Endothelial cell of umbilical vein (primary cell): ENCODE measurements at regions not wholly inside any gene's neighbourhood (a gene's known extent, or its start where the extent isn't known, plus 50 kb on each side); places are given as distances from the start of the nearest gene placed in this dataset.

Source experiments
- BruUV-seq: library from RNA; stranded (reverse); fragments of 400-500 nt; replicated peaks from 2 replicates; lab custom pipeline; 2021; lab: Mats Ljungman, UMichigan
- CTCF ChIA-PET: fragments of 300-600, 350-600 bp; sonication (Branson Sonifier 250); formaldehyde crosslinking; loops from one replicate; lab custom pipeline; 2021; ENCODE audit warnings: antibody characterized with exemption, inconsistent platforms; lab: Charles Lee
- POLR2A ChIA-PET: fragments of 300-600, 350-600 bp; sonication (Branson Sonifier 250); formaldehyde crosslinking; loops from one replicate; lab custom pipeline; 2021; ENCODE audit warnings: antibody characterized with exemption, inconsistent platforms; lab: Charles Lee
- DNase-seq: peaks from one replicate; pipeline ENCODE4 v3.0.0-alpha.2; 2011; ENCODE audit warnings: low read depth, low spot score
- FAIRE-seq: peaks from 2 replicates; lab custom pipeline; 2011; peaks lifted over from hg19 to GRCh38; lab: Jason Lieb, UNC
- H2AFZ ChIP-seq: 2 replicates; pipeline ENCODE4 v1.6.0; 2012; ENCODE audit warnings: low read depth, low read length, control low read depth, inconsistent platforms
- H3K27ac ChIP-seq: 2 replicates; pipeline ENCODE4 v1.5.1; 2011; ENCODE audit warnings: low read depth, mild to moderate bottlenecking, control low read depth, low read length, moderate library complexity; ENCODE audit not compliant: insufficient read depth
- H3K27me3 ChIP-seq, 2 experiments: 2 replicates each; pipeline versions ENCODE4 v1.6.0 to v1.6.1; 2011; ENCODE audit warnings: low read length in 2 of 2, mixed read lengths in 1 of 2; ENCODE audit not compliant: control insufficient read depth in 2 of 2, insufficient read depth in 2 of 2
- H3K36me3 ChIP-seq, 2 experiments: 2 replicates in 1 of 2; 3 replicates in 1 of 2; pipeline ENCODE4 v1.5.1; 2011; ENCODE audit warnings: low read length in 2 of 2, mild to moderate bottlenecking in 1 of 2, moderate library complexity in 1 of 2; ENCODE audit not compliant: control insufficient read depth in 2 of 2, insufficient read depth in 2 of 2; ENCODE audit errors: extremely low read depth in 1 of 2
- H3K4me1 ChIP-seq: 3 replicates; pipeline ENCODE4 v1.5.1; 2011; ENCODE audit warnings: mild to moderate bottlenecking, low read length; ENCODE audit not compliant: control insufficient read depth, insufficient read depth; ENCODE audit errors: extremely low read depth
- H3K4me2 ChIP-seq: 2 replicates; pipeline ENCODE4 v1.6.1; 2011; ENCODE audit warnings: low read length, control low read depth, mixed read lengths; ENCODE audit not compliant: insufficient read depth
- H3K4me3 ChIP-seq, 3 experiments: fragments of 200-600 bp in 1 of 3; sonication (generic), shearing (Covaris generic) in 1 of 3; replicated peaks in 1 of 3; 2 replicates each; pipeline ENCODE4 v1.5.1; 2011 to 2016; ENCODE audit warnings: control low read depth in 3 of 3, low read length in 3 of 3, mild to moderate bottlenecking in 2 of 3, inconsistent platforms in 1 of 3, low read depth in 1 of 3, moderate library complexity in 1 of 3; ENCODE audit not compliant: insufficient read depth in 1 of 3
- H3K79me2 ChIP-seq: 2 replicates; pipeline ENCODE4 v1.6.0; 2012; ENCODE audit warnings: low read length, inconsistent platforms; ENCODE audit not compliant: control insufficient read depth, insufficient read depth
- H3K9ac ChIP-seq: replicated peaks from 2 replicates; pipeline ENCODE3; 2011; ENCODE audit warnings: low read length, control low read depth; ENCODE audit not compliant: insufficient read depth; ENCODE audit errors: extremely low read depth
- H3K9me1 ChIP-seq: replicated peaks from 3 replicates; pipeline ENCODE4 v1.6.0; 2011; ENCODE audit warnings: mild to moderate bottlenecking, low read length; ENCODE audit not compliant: control insufficient read depth, insufficient read depth; ENCODE audit errors: extremely low read depth
- H3K9me3 ChIP-seq: replicated peaks from 2 replicates; pipeline ENCODE4 v1.5.1; 2012; ENCODE audit warnings: low read length, inconsistent platforms; ENCODE audit not compliant: control insufficient read depth, insufficient read depth
- H4K20me1 ChIP-seq: replicated peaks from 2 replicates; pipeline ENCODE3; 2011; ENCODE audit warnings: mild to moderate bottlenecking, low read length; ENCODE audit not compliant: control insufficient read depth, insufficient read depth; ENCODE audit errors: extremely low read depth
- EZH2 ChIP-seq: IDR thresholded peaks from 2 replicates; pipeline ENCODE4 v1.6.1; 2012; ENCODE audit warnings: borderline replicate concordance, low read depth, mild to moderate bottlenecking, moderate library complexity, low read length, inconsistent platforms; ENCODE audit not compliant: severe bottlenecking
- FOS ChIP-seq: IDR thresholded peaks from 2 replicates; pipeline ENCODE4 v1.6.1; 2011; ENCODE audit warnings: mild to moderate bottlenecking, low read length, moderate library complexity, borderline replicate concordance; ENCODE audit not compliant: insufficient read depth
- GATA2 ChIP-seq: IDR thresholded peaks from 2 replicates; pipeline ENCODE4 v1.7.0; 2011; ENCODE audit warnings: low read depth, mild to moderate bottlenecking, moderate library complexity, mixed read lengths, low read length; ENCODE audit not compliant: insufficient read length, insufficient read depth
- JUN ChIP-seq: IDR thresholded peaks from 2 replicates; pipeline ENCODE4 v1.6.1; 2011; ENCODE audit warnings: borderline replicate concordance, low read depth; ENCODE audit not compliant: insufficient read length, insufficient read depth
- MYC ChIP-seq: IDR thresholded peaks from one replicate; pipeline ENCODE4 v1.6.1; 2011; ENCODE audit warnings: mild to moderate bottlenecking, low read depth, low read length
- POLR2A ChIP-seq: IDR thresholded peaks from 2 replicates; pipeline ENCODE4 v1.6.1; 2012; ENCODE audit warnings: low read depth, mild to moderate bottlenecking, control low read depth, low read length
- POLR2AphosphoS5 ChIP-seq: IDR thresholded peaks from 2 replicates; pipeline ENCODE4 v1.6.1; 2012; ENCODE audit warnings: low read depth, mild to moderate bottlenecking, control low read depth, low read length, moderate library complexity; ENCODE audit not compliant: insufficient read depth
- dilution Hi-C: fragments of 300-500 bp; cut with MboI; formaldehyde crosslinking; loops from one replicate; pipeline ENCODE4 v1.15.0; 2019; ENCODE audit warnings: low sequenced_read_pairs; ENCODE audit not compliant: extremely low pct_ligation_motif_present
- intact Hi-C: fragments of 100-400 bp; cut with micrococcal nuclease; formaldehyde crosslinking; loops from one replicate; pipeline ENCODE4 v1.10.0; 2022
- TF ChIP-seq, protein P1 (sequence below): IDR thresholded peaks from 2 replicates; pipeline ENCODE4 v1.6.1; 2011; ENCODE audit not compliant: insufficient read depth, insufficient read length
- TF ChIP-seq, protein P2 (sequence below), 2 donors: IDR thresholded peaks; 1 replicate in 1 of 2; 2 replicates in 1 of 2; pipeline ENCODE4 v1.5.1; 2011; ENCODE audit warnings: low read length in 2 of 2, mild to moderate bottlenecking in 2 of 2, moderate library complexity in 2 of 2, control low read depth in 1 of 2, inconsistent platforms in 1 of 2, low read depth in 1 of 2; ENCODE audit not compliant: insufficient read depth in 1 of 2; ENCODE audit errors: extremely low read depth in 1 of 2

DNA sequence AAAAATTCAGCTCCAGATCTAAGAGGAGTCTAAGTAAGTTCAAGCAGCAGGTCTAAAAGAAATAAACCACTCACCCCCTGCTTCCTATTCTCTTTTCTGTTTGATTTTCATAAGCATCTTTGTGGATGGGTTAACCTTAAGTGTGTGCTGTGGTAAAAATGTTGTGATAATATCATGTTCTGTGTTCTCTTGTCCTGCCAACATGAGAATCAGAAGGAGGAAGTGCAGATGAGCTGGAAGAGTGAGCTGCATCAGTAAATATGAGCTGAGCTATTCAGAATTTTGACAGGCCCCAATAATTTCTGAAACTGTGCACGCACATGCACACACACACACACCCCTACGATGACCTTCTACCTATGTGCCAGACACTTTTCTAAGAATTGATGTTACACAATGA, 186.5 kb upstream of the ANKRD55 start:
- H3K9me1 ChIP-seq: no peaks in the 10 kb centered on the region
- ChIA-PET CTCF (interaction anchor here (1.7 kb wide), 1 partner anchor 10 kb away, joined by 5 read pairs; no protein-coding TSS in a partner anchor), POLR2A (no interaction called here)
- no peaks in the 10 kb centered on the region for H4K20me1 ChIP-seq
- no peaks in the 10 kb centered on the region for H3K4me1 ChIP-seq
- H3K4me3 ChIP-seq: no peak overlapping the region
- DNase-seq (no peak), FAIRE-seq (no peak)
- TF ChIP-seq EZH2 (no peak), JUN (no peak), FOS (no peak)
- H3K9ac ChIP-seq: no peak overlapping the region
- H3K9me3 ChIP-seq: no peaks in the 10 kb centered on the region
- no peak overlapping the region for H3K27ac ChIP-seq
- no peak overlapping the region for H3K4me2 ChIP-seq
- H2AFZ ChIP-seq: no peak overlapping the region
- intact Hi-C loops (no loop called here), dilution Hi-C loops (no loop called here)
- H3K27me3 ChIP-seq: no peaks in the 10 kb centered on the region
- no peaks in the 10 kb centered on the region for H3K36me3 ChIP-seq
- no TSS peak for BruUV-seq
- no peaks in the 10 kb centered on the region for H3K79me2 ChIP-seq

DNA sequence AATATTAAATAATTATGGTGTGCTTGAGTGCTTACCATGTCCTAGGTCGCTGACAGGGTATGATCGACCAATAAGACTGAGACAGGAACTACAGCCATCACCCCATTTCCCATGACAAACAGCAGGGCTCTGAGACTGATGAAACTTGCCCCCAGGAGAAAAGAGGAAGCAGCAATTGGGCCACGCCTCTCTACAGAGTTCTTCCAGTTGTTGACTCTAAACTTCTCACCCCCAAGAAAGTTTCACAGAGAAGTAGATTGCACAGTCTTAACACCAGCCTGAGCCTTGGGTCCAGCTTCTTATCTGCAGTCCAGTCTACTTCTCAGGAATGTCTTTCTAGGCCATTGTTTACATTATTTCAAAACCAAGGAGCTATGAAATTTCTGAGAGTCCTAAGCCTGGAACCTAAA, 182.2 kb upstream of the ANKRD55 start:
- no peaks in the 10 kb centered on the region for H3K27me3 ChIP-seq
- dilution Hi-C loops (no loop called here), intact Hi-C loops (no loop called here)
- H3K9me1 ChIP-seq: no peaks in the 10 kb centered on the region
- H3K4me1 ChIP-seq: no peaks in the 10 kb centered on the region
- POLR2A ChIA-PET: no interaction called here
- H4K20me1 ChIP-seq: peaks cover 2% of the 10 kb centered on the region
- no peak overlapping the region for H3K9ac ChIP-seq
- DNase-seq: no peak
- no peaks in the 10 kb centered on the region for H3K36me3 ChIP-seq
- no peaks in the 10 kb centered on the region for H3K79me2 ChIP-seq
- H3K4me3 ChIP-seq: no peak overlapping the region
- H3K4me2 ChIP-seq: no peak overlapping the region
- no TSS peak for BruUV-seq
- no peak for FAIRE-seq
- H3K9me3 ChIP-seq: no peaks in the 10 kb centered on the region
- no peak overlapping the region for H3K27ac ChIP-seq
- H2AFZ ChIP-seq: no peak overlapping the region
- CTCF ChIA-PET: interaction anchor here (0.8 to 1.2 kb wide), 4 partner anchors 8 to 423 kb away, joined by 3 read pairs; no protein-coding TSS in a partner anchor
- TF ChIP-seq EZH2 (no peak), POLR2AphosphoS5 (no peak), JUN (no peak), POLR2A (no peak), FOS (no peak), MYC (no peak), GATA2 (no peak)
- TF ChIP-seq, protein P1, sequence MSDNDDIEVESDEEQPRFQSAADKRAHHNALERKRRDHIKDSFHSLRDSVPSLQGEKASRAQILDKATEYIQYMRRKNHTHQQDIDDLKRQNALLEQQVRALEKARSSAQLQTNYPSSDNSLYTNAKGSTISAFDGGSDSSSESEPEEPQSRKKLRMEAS: no peak
- TF ChIP-seq, protein P2, sequence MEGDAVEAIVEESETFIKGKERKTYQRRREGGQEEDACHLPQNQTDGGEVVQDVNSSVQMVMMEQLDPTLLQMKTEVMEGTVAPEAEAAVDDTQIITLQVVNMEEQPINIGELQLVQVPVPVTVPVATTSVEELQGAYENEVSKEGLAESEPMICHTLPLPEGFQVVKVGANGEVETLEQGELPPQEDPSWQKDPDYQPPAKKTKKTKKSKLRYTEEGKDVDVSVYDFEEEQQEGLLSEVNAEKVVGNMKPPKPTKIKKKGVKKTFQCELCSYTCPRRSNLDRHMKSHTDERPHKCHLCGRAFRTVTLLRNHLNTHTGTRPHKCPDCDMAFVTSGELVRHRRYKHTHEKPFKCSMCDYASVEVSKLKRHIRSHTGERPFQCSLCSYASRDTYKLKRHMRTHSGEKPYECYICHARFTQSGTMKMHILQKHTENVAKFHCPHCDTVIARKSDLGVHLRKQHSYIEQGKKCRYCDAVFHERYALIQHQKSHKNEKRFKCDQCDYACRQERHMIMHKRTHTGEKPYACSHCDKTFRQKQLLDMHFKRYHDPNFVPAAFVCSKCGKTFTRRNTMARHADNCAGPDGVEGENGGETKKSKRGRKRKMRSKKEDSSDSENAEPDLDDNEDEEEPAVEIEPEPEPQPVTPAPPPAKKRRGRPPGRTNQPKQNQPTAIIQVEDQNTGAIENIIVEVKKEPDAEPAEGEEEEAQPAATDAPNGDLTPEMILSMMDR (IDR thresholded peaks at IDR 0.05; ENCODE audit: extremely low read depth in 1 of 2, insufficient read depth in 1 of 2, low read depth in 1 of 2, low read length in 2 of 2): no peak
